A204.1 (cell line): ENCODE measurements at regions not wholly inside any gene's neighbourhood (a gene's known extent, or its start where the extent isn't known, plus 50 kb on each side); places are given as distances from the start of the nearest gene placed in this dataset.
"Not testable (repeated sequence)": the region's sequence is repeated elsewhere in the genome, so short reads cannot be mapped to it uniquely, and the experiment has no call there.

Experiments used
- FAIRE-seq: peaks from 2 replicates; lab custom pipeline; 2012; peaks lifted over from hg19 to GRCh38; lab: Jason Lieb, UNC

DNA sequence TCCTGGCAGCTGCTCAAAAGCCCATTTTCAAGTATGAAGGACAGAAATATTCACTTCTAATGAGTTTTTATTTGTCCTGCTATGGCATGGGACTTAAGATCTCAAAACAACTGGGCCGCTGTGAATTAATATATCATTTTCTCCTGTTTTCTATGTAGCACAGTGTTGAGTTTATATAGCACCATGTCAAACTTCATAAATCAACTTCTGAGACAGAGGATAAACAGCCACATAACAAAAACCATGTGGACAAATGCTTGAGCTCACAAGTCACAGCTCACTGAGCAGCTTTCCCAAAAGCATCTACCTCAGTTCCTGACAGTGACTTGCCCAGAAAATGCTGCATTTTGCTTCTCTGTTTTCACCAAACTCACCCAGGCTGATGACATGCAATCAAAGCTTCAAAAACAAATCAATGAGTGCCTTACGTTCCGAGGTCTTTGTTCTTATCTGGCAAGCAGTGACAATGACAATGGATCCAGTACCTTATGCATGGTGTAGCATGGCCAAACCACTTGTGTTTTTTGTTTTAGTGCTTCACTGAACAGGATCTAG lies 722.6 kb downstream of the LRRIQ3 start:
- FAIRE-seq, result no peak

DNA sequence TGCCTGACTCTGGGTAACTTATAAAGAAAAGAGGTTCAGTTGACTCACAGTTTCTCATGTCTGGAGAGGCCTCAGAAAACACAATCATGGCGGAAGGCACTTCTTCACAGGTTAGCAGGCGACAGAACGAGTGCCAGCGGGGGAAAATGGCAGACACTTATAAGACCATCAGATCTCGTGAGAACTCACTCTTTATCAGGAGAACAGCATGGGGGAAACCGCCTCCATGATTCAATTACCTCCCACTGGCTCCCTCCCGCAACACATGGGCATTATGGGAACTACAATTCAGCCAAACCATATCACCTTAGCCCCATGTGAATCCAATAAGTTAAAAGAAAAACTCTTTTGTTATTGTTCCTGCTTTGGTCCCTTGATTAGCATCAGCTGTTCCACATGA lies 725.2 kb downstream of the LRRIQ3 start:
- FAIRE-seq, result no peak

DNA sequence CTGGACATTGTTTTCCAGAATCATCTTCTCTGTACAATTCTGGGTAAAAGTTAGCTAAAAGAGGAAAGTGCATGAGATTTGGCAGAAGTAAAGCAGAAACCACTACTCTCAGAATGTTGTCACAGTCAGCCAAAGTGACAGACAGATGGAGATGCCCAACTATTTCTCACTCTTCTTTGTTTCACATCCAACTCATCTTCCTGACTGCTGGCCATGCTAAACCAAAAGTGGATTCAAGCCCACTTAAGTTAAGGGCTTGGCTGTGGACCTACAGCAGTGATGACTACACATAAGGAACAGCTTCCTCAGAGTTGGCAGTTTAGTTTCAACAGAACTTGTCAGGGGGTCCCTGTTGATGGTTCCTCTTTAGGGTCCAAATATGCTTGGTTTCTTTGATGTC lies 730.2 kb downstream of the LRRIQ3 start:
- no peak for FAIRE-seq

DNA sequence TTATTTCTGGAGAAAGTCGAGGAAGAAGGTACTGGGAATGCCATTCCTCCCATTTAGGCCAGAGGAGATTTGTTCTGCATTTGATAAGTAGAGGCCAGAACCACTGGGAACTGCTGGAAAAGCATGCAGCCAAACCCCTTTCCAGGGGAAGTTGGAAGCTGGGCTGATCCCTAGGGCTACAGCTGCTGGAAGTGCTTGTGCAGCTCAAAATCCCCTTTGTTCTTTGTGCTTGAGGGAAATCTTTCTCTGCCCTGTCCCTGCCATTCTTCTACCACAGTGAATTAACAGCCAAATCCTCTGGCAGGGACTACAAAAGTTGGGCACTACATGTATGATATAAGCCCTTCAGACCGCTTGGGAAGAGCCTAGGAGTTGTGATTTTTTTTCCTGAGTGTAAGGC lies 734.1 kb downstream of the LRRIQ3 start:
- FAIRE-seq, result no peak

DNA sequence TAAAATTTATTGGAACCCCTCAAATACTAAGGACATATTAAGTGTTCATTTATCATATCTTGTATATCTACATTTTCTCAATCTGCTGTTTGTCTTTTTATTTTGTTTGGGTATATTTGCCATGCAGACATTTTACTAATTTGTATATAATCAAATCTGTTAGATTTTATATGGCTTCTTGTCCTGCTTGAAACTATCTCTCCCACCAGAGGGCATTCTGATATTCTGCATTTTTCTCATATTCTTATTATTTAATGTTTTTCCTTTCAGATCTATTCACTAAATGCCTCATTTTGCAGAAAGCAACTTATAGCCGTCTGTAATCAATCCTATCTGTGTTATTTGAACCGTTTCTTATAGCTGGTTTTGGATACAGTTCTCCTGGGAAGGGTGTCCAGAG lies 745.5 kb downstream of the LRRIQ3 start:
- FAIRE-seq, result peak; percentile 35

DNA sequence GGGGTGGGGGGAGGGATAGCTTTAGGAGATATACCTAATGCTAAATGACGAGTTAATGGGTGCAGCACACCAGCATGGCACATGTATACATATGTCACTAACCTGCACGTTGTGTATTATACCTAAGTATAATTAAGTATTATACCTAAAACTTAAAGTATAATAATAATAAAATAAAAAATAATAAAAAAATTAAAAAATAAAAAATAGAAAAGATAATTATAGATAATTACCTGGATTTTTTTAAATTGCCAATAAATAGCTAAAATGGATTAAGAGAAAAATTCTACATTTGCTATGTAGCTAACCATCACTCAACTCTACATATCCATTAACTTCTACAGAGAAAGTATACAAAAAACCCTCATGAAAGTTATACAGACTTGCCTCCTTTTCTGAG lies 747.3 kb downstream of the LRRIQ3 start:
- not testable (repeated sequence) for FAIRE-seq

DNA sequence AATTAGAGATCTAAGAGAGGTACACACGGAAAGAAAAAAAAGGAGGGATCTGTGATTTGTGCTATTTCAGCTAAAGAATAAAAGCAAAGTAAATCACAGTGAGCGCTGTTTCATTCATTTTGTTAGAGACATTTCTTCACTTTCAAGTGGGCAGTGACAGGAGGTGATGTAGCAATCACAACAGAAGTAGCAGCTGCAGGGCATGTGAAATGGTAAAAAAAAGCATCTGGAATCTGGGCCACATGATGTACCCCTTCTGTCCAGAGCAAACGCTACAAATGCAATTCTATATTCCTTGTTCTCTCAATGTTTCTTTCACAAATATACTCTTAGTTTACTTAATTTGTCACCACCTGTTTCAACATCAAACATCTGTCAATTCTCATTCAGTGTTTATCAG lies 786.5 kb downstream of the LRRIQ3 start:
- no peak for FAIRE-seq

DNA sequence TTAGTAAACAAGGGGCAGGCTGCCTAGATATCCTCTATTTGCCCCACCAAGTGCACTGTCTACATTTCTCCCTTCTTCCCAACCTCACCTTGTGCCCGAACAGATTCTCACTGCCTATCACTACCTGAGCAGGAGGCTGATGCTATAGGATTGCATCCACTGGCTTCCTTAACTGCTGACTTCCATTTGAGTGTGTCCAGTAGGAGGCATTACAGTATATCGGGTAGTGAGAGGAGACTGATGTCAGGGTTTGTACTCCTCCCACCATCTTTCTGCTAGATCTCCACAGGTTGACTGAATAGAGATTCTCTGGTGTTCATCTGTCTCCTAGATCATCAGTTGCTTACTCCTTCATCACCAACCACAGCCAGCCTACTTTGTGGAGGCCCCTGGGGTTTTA lies 796.3 kb downstream of the LRRIQ3 start:
- no peak for FAIRE-seq

DNA sequence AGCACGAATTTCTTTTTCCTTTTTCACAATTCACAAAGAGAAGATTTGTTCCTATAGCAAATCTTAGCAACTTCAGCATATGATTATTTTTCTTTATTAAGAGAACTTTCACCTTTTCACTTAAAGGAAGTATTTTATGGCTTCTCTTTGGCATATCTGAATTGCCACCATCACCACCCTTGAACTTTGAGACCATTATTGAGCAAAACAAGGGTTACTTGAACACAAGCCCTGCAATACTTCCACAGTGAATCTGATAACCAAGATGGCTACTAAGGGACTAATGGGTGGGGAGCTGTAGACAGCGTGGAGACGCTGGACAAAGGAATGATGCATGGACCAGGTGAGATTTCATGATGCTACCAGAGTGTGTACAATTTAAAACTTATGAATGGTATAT lies 815.0 kb downstream of the LRRIQ3 start:
- no peak for FAIRE-seq

DNA sequence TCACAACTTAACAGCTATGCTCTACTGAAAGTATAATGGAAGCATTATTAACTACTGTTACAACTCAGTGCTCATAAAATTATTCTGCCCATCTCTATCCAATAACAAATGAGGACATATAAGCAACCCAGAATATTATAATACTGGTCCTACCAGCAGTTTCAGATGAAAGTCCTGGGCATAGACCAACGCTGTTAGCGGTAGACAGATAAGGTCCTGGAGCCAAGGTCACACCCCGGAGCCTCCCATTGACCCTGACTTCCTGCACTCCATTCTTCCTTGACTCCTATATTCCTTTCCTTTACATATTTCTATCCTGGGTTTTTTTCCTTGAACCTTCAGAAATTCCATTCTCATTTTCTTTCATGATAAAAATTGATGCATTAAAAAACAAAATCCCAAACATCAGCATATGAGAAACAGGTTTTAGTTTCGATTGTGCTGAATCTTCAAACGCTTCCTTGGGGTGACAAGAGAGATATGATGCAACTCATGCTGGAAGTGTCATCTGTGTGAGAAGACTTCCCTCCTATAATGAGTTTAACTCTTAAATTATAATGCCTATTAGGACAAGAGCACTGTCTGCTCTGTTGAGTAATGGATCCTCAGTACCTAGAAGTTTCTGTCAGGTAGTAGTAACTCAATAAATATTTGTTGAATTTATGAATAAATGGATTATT lies 831.1 kb downstream of the LRRIQ3 start:
- no peak for FAIRE-seq

DNA sequence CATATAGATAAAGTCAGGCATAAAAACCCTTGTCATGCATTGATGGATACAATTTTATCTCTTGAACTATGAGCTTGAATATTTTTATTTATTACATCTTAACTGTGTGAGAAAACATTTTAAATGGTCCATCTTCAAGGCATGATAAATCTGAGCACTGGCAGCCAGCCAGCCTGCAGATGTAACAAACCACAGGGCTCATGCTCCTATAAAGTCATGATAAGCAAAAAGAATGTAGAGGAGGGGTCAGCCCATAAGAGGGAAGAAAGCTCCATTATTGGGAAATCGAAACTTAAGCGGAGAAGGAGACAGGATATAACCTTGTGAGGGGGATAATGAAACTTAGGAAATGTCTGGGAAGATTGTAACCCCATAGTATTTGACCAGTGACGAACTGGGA lies 839.0 kb downstream of the LRRIQ3 start:
- no peak for FAIRE-seq

DNA sequence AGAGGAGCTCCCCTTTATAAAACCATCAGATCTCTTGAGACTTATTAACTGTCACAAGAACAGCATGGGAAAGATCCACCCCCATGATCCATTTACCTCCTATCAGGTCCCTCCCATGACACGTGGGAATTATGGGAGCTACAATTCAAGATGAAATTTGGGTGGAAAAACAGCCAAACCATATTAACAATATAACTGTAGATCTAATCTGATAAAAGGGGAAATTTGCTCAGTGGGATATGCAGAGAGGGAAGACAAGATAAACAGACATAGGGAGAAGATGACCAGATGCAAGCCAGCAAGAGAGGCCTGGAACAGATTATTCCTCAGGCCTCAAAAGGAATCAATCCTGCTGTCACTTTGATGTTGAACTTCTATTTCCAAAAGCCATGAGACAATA lies 841.5 kb downstream of the LRRIQ3 start:
- no peak for FAIRE-seq

DNA sequence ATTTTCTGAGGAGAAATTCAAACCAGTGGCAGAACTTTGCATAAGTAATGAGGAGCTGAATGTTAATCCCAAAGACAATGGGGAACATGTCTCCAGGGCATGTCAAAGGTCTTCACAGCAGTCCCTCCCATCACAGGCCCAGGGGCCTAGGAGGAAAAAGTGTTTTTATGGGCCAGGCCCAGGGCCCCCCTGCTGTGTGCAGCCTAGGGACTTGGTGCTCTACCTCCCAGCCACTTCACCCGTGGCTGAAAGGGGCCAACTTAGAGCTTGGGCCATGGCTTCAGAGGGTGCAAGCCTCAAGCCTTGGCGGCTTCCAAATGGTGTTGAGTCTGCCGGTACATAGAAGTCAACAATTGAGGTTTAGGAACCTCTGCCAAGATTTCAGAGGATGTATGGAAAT lies 854.0 kb downstream of the LRRIQ3 start:
- FAIRE-seq, result no peak

DNA sequence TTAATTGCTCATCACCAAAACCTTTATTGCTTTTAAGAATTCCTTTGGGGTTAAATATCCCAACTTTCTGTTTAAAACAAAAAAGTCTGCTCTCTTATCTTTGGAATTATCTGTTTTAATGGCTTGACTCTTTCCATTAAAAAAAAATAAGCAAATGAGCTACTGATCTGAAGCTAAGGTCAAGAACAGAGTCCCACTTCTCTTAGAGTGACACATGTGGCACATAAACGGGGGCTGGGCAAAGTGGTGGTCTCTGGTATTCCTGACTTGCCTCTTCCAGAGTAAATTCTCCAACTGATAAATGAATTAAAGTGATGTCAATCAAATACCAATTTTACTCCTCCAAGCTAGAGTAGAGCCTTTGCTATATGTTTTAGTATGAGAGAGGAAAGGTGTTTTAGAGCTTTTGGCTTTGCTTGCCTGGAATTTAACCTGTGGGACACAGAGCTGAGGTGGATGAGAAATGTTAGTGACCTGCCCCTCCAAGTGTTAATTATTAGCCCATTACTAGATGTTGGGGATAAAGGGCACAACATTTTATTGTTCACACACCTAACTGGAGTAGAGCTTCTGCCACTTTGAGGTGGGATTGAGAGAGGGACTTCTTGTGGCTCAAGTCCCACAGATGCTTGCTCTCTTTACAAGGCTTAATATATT lies 864.0 kb downstream of the LRRIQ3 start:
- FAIRE-seq, result no peak

DNA sequence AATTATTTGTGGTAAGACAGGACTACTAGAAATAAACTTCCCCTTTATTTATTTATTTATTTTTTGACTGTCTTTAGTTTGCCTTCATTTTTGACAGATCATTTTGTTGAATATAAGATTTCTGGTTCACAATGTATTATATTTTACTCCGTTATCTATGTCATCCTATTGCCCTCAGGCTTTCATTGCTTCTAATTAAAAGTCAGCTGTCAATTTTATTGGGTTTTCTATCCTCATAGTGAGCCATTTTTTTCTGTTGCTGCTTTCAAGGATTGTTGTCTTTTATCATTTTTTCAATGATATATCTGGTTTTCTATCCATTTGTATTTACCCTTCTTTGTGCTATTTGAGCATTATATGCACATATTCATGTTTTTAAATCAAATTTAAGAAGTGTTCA lies 866.2 kb downstream of the LRRIQ3 start:
- FAIRE-seq, result no peak

DNA sequence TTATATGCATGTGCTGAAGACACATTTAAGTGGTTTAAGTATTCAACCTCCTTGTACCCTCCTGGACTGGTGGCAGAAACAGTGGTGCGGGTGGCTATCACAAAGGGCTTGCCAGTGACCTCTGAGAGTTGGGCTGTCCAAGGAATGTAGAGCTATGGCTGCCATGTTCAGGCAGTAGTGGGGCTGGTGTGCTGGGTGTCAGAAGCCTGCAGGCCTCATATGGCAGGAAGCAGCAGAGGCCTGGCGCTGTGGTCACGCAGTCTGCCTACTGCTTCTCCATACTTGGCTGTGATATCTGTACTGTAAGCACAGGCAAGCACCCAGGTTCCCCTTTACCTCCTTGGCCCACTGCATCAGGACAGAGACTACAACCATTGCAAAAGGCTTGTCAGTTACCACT lies 870.0 kb downstream of the LRRIQ3 start:
- FAIRE-seq, result no peak

DNA sequence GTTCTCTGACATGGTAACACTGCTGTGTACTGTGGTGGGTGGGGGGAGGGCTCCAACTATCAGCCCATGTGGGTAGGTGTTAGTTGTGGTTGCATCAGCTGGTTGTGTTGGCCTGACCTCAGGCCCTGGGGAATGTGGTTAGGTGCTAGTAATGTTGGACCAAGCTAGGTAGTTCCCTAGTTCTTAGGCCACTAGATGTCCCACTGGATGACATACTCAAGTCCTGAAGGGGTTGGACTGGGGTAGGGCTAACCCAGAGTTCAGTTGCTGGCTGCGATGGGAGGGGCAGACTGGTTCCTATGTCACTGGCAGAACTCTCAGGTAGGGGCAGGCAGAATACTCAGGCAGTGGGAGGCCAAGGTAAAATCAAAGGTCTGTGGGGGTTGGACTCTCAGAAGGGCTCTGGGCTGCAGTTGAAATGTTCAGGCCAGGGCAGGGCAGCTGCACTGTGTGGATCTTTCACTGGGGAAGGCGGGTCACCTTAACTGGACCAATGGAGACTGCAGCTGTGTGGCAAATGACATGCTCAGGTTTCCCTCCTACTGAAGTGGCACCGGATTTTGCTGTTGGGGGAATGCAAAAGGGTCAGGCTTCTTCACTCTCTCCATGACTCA lies 870.7 kb downstream of the LRRIQ3 start:
- no peak for FAIRE-seq

DNA sequence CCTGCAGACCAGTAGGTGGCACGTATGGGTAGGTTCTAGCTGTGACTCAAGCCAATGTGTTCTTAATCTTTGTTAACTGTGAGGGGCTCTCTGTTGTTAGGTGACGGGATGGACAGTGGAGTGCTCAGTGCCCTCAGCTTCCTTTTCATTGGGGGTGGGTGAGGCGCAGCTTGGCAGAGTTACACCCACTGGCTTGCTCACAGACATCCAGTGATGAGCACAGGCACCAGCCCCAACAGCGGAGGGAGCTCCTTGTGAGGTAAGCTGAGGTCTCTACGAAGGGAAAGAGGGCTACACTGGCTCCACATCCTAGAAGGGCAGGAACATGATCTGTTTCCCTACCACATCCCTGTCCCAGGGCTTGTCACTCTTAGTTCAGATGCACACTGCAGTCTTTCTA lies 871.3 kb downstream of the LRRIQ3 start:
- no peak for FAIRE-seq

DNA sequence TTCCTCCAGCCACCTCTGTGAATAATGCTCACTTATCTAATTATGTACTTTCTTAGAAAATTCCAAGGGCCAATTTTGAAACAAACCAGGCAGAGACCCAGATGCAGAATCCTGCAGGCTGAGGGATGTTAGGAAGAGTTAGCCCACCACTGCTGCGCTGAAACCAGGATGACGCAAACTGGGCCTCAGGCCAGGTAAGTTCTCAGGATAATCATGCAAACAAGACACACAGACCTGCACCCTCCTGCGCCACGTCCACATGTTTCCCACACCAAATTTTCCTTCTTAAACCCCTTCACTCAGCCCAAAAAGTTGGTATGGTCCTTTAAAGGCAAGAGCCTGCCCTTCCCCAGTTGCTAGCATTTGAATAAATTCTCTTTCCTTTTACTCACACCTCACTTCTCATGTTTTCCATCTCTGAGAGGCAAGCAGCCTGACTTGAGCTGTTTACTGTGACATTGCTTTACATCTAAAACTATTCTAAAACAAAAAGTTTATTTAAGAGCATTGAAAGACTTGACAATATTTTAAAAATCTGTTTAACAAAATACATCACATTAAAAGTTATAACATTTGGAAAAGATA lies 887.1 kb downstream of the LRRIQ3 start:
- FAIRE-seq, result no peak

DNA sequence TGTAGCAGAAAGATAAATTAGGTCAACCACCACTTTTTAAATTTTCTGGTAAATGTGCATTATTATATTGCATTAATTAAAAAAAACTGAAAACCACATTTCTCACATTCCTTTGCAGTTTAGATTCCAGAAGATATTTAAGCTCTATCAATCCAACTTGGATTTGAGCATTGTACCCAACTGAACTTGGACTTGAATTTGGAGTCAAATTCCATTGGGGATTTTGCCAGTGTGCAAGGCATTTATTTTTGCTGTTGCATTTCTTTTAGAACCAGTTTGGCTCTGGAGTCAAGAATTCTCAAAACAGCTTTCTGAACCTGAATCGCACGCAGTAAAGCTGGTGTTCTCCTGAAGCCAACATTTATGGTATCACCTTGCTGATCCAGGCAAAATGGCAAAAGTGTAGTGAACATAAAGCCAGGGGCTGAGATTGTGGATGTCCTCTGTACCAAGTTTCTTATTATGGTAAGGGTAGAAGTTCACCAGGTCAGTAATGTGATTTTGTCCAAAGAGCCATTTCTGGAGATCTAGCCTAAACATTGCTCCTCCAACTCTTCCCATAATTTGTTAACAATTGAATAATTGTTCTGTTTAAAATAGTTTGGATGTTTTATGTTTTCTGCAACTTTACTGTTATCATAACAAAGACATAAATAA lies 890.9 kb downstream of the LRRIQ3 start:
- FAIRE-seq, result no peak

DNA sequence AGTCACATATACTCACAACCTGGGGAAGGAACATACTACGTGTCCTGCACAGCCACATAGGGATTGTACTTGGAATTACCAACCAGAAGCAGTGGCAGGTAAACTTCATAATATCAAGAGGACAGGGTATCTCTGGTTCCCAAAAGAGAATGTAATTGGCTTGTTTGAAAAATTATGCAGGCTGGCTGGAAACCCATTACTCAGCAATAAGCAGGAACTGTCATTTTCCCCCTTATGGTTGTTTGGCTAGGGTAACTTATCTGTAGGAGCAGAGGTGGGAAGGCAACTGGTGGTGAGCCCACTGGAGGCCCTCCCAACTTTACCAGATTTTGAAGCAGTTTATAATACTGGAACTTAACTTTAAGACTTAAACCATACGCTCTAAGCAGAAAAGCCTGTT lies 924.1 kb downstream of the LRRIQ3 start:
- FAIRE-seq, result no peak

DNA sequence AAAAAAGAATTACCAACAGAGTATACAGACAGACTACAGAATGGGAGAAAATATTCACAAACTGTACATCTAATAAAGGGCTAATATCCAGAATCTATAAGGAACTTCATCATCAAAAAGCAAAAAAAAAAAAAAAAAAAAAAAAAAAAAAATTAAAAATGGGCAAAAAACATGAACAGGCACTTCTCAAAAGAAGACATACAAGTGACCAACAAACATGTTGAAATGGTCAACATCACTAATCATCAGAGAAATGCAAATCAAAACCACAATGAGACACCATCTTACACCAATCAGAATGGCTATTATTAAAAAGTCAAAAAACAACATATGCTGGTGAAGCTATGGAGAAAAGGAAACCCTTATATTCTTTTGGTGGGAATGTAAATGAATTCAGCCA lies 952.8 kb downstream of the LRRIQ3 start:
- FAIRE-seq, result peak; percentile 39
